GM13977 (cell line): ENCODE measurements at regions not wholly inside any gene's neighbourhood (a gene's known extent, or its start where the extent isn't known, plus 50 kb on each side); places are given as distances from the start of the nearest gene placed in this dataset.

Experiments
- DNase-seq: peaks from one replicate; pipeline ENCODE4 v3.0.0; 2012; ENCODE audit warnings: low spot score
- CTCF ChIP-seq: IDR thresholded peaks from 2 replicates; pipeline ENCODE4 v1.5.1; 2012; ENCODE audit warnings: mild to moderate bottlenecking, control low read depth; ENCODE audit not compliant: insufficient read depth; ENCODE audit errors: extremely low read depth, missing control alignments
- in situ Hi-C: fragments of 300-500 bp; cut with MboI; formaldehyde crosslinking; loops from one replicate; pipeline ENCODE4 v1.12.0; 2022; ENCODE audit warnings: low sequenced_read_pairs, low pct_unique_long_range_greater_than_20kb, mixed read lengths, inconsistent platforms; ENCODE audit not compliant: unreplicated experiment

- no peak for DNase-seq
Observed at GRCh38 chr6:102581378-102582124, 1188.0 kb downstream of the GRIK2 start.

GRCh38 chr6:102571236-102571908 is 1177.9 kb downstream of the GRIK2 start:
- TF ChIP-seq CTCF, result no peak
- DNase-seq, result no peak
- in situ Hi-C loops, result no loop called here

More at GRCh38 chr6:102581378-102582124, 1188.0 kb downstream of the GRIK2 start:
- no peak for TF ChIP-seq CTCF
- in situ Hi-C loops, result no loop called here

GRCh38 chr6:102562713-102563112 is 1169.2 kb downstream of the GRIK2 start:
- in situ Hi-C loops, result no loop called here
- no peak for DNase-seq
- TF ChIP-seq CTCF, result no peak

- in situ Hi-C loops, result no loop called here
- TF ChIP-seq CTCF, result no peak
- DNase-seq, result no peak
Observed at GRCh38 chr6:102553214-102553613, 1159.7 kb downstream of the GRIK2 start.

GRCh38 chr6:102549221-102549874 is 1155.8 kb downstream of the GRIK2 start:
- no peak for TF ChIP-seq CTCF
- in situ Hi-C loops, result no loop called here
- no peak for DNase-seq

GRCh38 chr6:102525336-102525735 is 1131.8 kb downstream of the GRIK2 start:
- in situ Hi-C loops, result no loop called here
- no peak for DNase-seq
- no peak for TF ChIP-seq CTCF
